WTC11 (cell line): ENCODE measurements at regions not wholly inside any gene's neighbourhood (a gene's known extent, or its start where the extent isn't known, plus 50 kb on each side); places are given as distances from the start of the nearest gene placed in this dataset.

Experiments used
- ATF1 ChIP-seq: sonication (generic); formaldehyde crosslinking; IDR thresholded peaks from 2 replicates; pipeline ENCODE4 v1.8.1; 2023; ENCODE audit warnings: mild to moderate bottlenecking, moderate library complexity, missing genetic modification reagents
- CTCF ChIP-seq: fragments of 200-600 bp; IDR thresholded peaks from 2 replicates; pipeline ENCODE4 v1.8.0; 2022; ENCODE audit warnings: antibody characterized with exemption
- FOXK1 ChIP-seq: sonication (generic); formaldehyde crosslinking; IDR thresholded peaks from 2 replicates; pipeline ENCODE4 v1.8.0; 2022; ENCODE audit warnings: mild to moderate bottlenecking, moderate library complexity, missing genetic modification reagents
- IRF2 ChIP-seq: sonication (generic); formaldehyde crosslinking; IDR thresholded peaks from 2 replicates; pipeline ENCODE4 v1.8.0; 2022; ENCODE audit warnings: low read depth, missing genetic modification reagents, borderline replicate concordance
- TEAD4 ChIP-seq: sonication (generic); formaldehyde crosslinking; IDR thresholded peaks from 2 replicates; pipeline ENCODE4 v1.8.0; 2022; ENCODE audit warnings: mild to moderate bottlenecking, missing genetic modification reagents

- no peak for TF ChIP-seq CTCF
- TF ChIP-seq TEAD4 (CRISPR knock-in tag): no peak
- TF ChIP-seq IRF2 (CRISPR knock-in tag): no peak
- TF ChIP-seq FOXK1 (CRISPR knock-in tag): no peak
- no peak for TF ChIP-seq ATF1
Observed at GRCh38 chr4:19033816-19034733, 1012.5 kb upstream of the LCORL start.
